K562 (cell line): ENCODE measurements at regions not wholly inside any gene's neighbourhood (a gene's known extent, or its start where the extent isn't known, plus 50 kb on each side); places are given as distances from the start of the nearest gene placed in this dataset.
A peak's percentile ranks its signal among the peaks of the same experiment; 100 is the strongest.

Source experiments
- GTF2E2 ChIP-seq: fragments of 200-800 bp; sonication (Bioruptor generic); IDR thresholded peaks from 2 replicates; pipeline ENCODE4 v1.6.1; 2016; ENCODE audit warnings: missing genetic modification characterization, missing compliant biosample characterization
- HDAC1 ChIP-seq, 2 experiments: fragments of 450-650 bp; IDR thresholded peaks; 2 replicates each; pipeline ENCODE4 v1.6.1; 2016 to 2017; ENCODE audit warnings: inconsistent platforms in 1 of 2, mild to moderate bottlenecking in 1 of 2, moderate library complexity in 1 of 2
- KLF16 ChIP-seq: IDR thresholded peaks from 2 replicates; pipeline ENCODE4 v1.6.1; 2016; ENCODE audit warnings: antibody characterized with exemption
- SRSF3 ChIP-seq: fragments of 200-400 bp; formaldehyde crosslinking; IDR thresholded peaks from 2 replicates; pipeline ENCODE4 v1.6.1; 2016; ENCODE audit warnings: mild to moderate bottlenecking, low read length, moderate library complexity; ENCODE audit not compliant: insufficient read depth
- SRSF9 ChIP-seq: fragments of 200-400 bp; formaldehyde crosslinking; IDR thresholded peaks from 2 replicates; pipeline ENCODE4 v1.6.1; 2017; ENCODE audit warnings: low read depth, low read length, borderline replicate concordance
- TEAD4 ChIP-seq, 2 experiments: sonication (generic) in 1 of 2; formaldehyde crosslinking in 1 of 2; IDR thresholded peaks; 2 replicates each; pipeline versions ENCODE4 v1.6.1 to v1.8.0; 2012 to 2022; ENCODE audit warnings: borderline replicate concordance in 1 of 2, inconsistent platforms in 1 of 2, low read length in 1 of 2, mild to moderate bottlenecking in 1 of 2, missing genetic modification reagents in 1 of 2
- ZNF121 ChIP-seq: sonication (generic); formaldehyde crosslinking; conservative IDR thresholded peaks from 2 replicates; pipeline ENCODE4 v1.8.0; 2022; ENCODE audit warnings: missing genetic modification reagents
- ZNF445 ChIP-seq: fragments of 250-450 bp; sonication (Bioruptor Pico); IDR thresholded peaks from 2 replicates; pipeline ENCODE4 v1.4.0; 2020; ENCODE audit warnings: low read depth, mild to moderate bottlenecking, moderate library complexity
- ZZZ3 ChIP-seq: fragments of 450-650 bp; IDR thresholded peaks from 2 replicates; pipeline ENCODE4 v1.6.1; 2016; ENCODE audit warnings: antibody characterized with exemption, mild to moderate bottlenecking, moderate library complexity
- TF ChIP-seq, protein P1 (sequence below): sonication (generic); formaldehyde crosslinking; IDR thresholded peaks from 2 replicates; pipeline ENCODE4 v1.8.1; 2023; ENCODE audit warnings: missing genetic modification reagents, mild to moderate bottlenecking, borderline replicate concordance
- TF ChIP-seq, protein P2 (sequence below): fragments of 450-650 bp; IDR thresholded peaks from 2 replicates; pipeline ENCODE4 v1.6.1; 2016; ENCODE audit warnings: low read depth
- TF ChIP-seq, protein P3 (sequence below): fragments of 250-450 bp; sonication (Bioruptor Pico); IDR thresholded peaks from 2 replicates; pipeline ENCODE4 v1.4.0; 2020; ENCODE audit warnings: mild to moderate bottlenecking

DNA sequence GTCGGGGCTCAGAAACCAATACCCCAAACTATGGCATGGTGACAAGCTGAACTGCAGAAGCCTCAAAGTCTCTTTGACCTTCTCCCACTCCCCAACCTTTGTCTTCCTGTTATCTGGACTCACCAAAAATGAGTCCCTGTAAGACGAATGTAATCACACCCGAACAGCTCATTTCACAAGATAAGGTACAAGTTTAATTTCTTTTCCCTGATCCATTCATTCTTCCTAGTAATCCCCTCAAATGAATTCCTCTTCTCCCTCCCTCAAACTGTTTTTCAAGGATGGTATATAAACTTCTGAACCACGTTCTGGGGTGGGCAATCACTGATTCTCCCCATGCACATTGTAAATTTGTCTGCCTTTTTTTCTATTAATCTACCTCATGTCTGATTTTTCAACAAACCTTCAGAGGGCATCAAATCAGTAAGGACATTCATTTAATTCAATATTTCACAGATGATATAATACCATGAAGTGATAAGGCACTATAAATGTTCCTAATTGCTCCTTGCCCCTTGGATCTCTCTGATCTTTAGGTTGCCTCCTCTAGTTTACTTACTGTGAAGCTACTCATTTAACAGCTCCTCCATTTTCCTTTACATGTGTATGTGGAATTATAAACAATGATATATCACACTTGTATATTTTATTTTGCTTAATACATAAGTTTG, 77.2 kb downstream of the OR2B2 start (continued):
- TF ChIP-seq, protein P1, sequence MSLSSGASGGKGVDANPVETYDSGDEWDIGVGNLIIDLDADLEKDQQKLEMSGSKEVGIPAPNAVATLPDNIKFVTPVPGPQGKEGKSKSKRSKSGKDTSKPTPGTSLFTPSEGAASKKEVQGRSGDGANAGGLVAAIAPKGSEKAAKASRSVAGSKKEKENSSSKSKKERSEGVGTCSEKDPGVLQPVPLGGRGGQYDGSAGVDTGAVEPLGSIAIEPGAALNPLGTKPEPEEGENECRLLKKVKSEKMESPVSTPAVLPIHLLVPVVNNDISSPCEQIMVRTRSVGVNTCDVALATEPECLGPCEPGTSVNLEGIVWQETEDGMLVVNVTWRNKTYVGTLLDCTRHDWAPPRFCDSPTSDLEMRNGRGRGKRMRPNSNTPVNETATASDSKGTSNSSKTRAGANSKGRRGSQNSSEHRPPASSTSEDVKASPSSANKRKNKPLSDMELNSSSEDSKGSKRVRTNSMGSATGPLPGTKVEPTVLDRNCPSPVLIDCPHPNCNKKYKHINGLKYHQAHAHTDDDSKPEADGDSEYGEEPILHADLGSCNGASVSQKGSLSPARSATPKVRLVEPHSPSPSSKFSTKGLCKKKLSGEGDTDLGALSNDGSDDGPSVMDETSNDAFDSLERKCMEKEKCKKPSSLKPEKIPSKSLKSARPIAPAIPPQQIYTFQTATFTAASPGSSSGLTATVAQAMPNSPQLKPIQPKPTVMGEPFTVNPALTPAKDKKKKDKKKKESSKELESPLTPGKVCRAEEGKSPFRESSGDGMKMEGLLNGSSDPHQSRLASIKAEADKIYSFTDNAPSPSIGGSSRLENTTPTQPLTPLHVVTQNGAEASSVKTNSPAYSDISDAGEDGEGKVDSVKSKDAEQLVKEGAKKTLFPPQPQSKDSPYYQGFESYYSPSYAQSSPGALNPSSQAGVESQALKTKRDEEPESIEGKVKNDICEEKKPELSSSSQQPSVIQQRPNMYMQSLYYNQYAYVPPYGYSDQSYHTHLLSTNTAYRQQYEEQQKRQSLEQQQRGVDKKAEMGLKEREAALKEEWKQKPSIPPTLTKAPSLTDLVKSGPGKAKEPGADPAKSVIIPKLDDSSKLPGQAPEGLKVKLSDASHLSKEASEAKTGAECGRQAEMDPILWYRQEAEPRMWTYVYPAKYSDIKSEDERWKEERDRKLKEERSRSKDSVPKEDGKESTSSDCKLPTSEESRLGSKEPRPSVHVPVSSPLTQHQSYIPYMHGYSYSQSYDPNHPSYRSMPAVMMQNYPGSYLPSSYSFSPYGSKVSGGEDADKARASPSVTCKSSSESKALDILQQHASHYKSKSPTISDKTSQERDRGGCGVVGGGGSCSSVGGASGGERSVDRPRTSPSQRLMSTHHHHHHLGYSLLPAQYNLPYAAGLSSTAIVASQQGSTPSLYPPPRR = no peak
- TF ChIP-seq, protein P2, sequence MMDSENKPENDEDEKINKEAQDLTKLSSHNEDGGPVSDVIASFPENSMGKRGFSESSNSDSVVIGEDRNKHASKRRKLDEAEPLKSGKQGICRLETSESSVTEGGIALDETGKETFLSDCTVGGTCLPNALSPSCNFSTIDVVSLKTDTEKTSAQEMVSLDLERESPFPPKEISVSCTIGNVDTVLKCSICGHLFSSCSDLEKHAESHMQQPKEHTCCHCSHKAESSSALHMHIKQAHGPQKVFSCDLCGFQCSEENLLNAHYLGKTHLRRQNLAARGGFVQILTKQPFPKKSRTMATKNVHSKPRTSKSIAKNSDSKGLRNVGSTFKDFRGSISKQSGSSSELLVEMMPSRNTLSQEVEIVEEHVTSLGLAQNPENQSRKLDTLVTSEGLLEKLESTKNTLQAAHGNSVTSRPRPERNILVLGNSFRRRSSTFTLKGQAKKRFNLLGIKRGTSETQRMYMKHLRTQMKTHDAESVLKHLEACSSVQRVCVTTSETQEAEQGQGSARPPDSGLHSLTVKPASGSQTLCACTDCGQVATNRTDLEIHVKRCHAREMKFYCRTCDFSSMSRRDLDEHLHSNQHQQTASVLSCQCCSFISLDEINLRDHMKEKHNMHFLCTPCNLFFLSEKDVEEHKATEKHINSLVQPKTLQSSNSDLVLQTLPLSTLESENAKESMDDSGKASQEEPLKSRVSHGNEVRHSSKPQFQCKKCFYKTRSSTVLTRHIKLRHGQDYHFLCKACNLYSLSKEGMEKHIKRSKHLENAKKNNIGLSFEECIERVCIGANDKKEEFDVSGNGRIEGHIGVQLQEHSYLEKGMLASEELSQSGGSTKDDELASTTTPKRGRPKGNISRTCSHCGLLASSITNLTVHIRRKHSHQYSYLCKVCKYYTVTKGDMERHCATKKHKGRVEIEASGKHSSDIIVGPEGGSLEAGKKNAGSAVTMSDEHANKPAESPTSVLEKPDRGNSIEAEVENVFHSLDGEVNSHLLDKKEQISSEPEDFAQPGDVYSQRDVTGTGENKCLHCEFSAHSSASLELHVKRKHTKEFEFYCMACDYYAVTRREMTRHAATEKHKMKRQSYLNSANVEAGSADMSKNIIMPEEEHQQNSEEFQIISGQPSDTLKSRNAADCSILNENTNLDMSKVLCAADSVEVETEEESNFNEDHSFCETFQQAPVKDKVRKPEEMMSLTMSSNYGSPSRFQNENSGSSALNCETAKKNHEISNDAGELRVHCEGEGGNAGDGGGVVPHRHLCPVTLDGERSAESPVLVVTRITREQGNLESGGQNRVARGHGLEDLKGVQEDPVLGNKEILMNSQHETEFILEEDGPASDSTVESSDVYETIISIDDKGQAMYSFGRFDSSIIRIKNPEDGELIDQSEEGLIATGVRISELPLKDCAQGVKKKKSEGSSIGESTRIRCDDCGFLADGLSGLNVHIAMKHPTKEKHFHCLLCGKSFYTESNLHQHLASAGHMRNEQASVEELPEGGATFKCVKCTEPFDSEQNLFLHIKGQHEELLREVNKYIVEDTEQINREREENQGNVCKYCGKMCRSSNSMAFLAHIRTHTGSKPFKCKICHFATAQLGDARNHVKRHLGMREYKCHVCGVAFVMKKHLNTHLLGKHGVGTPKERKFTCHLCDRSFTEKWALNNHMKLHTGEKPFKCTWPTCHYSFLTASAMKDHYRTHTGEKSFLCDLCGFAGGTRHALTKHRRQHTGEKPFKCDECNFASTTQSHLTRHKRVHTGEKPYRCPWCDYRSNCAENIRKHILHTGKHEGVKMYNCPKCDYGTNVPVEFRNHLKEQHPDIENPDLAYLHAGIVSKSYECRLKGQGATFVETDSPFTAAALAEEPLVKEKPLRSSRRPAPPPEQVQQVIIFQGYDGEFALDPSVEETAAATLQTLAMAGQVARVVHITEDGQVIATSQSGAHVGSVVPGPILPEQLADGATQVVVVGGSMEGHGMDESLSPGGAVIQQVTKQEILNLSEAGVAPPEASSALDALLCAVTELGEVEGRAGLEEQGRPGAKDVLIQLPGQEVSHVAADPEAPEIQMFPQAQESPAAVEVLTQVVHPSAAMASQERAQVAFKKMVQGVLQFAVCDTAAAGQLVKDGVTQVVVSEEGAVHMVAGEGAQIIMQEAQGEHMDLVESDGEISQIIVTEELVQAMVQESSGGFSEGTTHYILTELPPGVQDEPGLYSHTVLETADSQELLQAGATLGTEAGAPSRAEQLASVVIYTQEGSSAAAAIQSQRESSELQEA = no peak
- TF ChIP-seq KLF16 (peak; percentile 73; the same call in 1 of the 2 replicates), HDAC1 (IDR thresholded peaks at IDR 0.05) (peak in 1 of 2 experiments; percentile 76; a peak in 3 of 4 replicates), GTF2E2 (tag) (peak; percentile 0; the same call in 1 of the 2 replicates), ZNF445 (CRISPR knock-in tag) (no peak), SRSF9 (no peak), ZZZ3 (no peak), SRSF3 (no peak), ZNF121 (no peak), TEAD4 (IDR thresholded peaks at IDR 0.05; ENCODE audit: low read length) (peak; percentile 91), TEAD4 (CRISPR knock-in tag; IDR thresholded peaks at IDR 0.05; ENCODE audit: borderline replicate concordance) (no peak)
- TF ChIP-seq, protein P3, sequence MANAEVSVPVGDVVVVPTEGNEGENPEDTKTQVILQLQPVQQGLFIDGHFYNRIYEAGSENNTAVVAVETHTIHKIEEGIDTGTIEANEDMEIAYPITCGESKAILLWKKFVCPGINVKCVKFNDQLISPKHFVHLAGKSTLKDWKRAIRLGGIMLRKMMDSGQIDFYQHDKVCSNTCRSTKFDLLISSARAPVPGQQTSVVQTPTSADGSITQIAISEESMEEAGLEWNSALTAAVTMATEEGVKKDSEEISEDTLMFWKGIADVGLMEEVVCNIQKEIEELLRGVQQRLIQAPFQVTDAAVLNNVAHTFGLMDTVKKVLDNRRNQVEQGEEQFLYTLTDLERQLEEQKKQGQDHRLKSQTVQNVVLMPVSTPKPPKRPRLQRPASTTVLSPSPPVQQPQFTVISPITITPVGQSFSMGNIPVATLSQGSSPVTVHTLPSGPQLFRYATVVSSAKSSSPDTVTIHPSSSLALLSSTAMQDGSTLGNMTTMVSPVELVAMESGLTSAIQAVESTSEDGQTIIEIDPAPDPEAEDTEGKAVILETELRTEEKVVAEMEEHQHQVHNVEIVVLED (CRISPR knock-in tag) = no peak
